Retina (tissue), 1 donor: ENCODE measurements at regions not wholly inside any gene's neighbourhood (a gene's known extent, or its start where the extent isn't known, plus 50 kb on each side); places are given as distances from the start of the nearest gene placed in this dataset.
"Not testable (repeated sequence)": the region's sequence is repeated elsewhere in the genome, so short reads cannot be mapped to it uniquely, and the experiment has no call there.

Experiments
- DNase-seq: peaks from one replicate; pipeline ENCODE4 v3.0.0-alpha.2; 2016

DNA sequence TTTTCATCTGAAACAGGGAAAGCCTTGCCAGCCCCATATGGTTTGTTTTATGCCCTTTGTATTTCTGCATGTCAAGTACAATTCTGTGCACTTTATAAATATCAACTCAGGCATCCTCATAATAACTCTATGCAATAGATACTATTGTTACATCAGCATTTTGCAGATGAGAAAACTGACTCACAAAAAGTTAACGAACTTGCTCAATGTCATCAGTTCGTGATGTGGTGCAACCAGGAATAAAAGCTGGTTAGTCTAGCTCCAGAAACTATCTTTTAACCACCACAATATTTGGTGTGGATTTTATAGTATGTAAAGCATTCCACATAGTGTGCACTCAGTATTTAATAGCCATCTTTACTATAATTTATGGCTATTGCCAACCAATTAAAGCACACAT is 134.9 kb downstream of the MRPS30 start:
- no peak for DNase-seq

DNA sequence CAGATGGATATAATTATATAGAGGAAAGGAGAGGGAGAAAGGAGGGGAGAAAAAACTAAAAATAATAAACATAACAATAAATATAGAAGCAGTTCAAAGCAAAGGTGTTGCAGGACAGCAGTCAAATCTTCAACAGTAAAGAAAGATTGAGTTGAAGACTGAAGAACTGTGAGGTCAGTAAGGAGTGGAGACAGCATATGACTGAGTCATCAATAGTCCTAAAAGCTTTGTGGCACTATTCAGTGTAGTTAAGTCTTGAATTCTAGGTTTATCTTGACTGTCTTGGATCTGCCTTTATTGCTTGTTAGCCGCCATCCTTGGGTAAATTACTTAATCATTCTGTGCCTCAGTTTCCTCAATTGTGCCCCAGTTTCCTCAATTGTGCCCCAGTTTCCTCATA is 137.0 kb downstream of the MRPS30 start:
- no peak for DNase-seq

DNA sequence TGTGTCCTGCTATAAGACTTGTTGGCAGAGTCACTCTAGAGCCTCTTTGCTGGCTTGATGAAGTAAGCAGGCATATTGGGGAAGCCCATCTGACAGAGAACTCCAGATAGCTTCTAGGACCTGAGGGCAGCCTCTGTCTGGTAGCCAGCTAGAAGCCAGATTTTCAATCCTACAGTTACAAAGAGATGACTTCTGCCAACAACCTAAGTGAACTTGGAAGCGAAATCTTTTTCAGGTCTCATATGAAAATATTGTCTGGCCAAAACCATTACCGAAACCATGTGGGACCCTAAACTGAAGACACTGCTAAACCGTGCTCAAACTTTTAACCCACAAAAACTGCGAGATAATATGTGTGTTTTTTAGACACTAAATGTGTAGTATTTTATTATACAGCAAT is 140.9 kb downstream of the MRPS30 start:
- DNase-seq, result no peak

DNA sequence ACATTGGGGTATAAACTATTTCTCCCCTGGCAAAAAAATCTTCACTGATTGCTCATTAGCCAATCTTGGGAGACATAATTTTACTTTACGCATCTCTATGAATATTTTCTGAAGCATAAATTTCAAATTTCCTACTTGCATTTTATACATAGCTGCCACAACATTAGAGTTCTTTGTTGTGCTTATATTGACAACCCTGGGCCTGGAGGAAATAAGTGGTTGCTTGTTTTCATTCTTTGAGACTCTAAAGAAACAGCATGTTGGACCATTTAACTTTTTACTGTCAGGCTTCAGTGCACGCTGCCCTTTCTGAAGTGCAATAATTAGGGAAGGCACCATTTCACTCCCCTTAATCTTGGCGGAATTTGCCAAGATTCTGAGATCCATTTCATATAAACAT is 142.6 kb downstream of the MRPS30 start:
- no peak for DNase-seq

DNA sequence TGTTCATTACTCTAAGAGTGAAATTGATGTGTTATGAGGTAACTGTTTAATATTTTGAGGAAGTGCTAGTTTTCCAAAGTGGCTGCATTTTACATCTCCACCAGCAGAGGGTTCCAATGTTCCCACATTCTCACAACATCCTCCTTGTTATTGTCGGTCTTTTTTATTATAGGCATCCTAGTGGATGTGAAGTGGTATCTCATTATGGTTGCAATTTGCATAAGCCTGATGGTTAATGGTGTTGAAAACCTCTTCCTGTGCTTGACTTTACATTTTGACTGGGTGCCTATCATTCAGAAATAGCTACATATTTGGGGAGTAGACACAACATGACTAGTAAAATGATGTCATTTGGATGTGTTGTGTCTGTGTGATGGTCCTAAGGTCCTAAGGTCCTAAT is 143.6 kb downstream of the MRPS30 start:
- peak; percentile 37 for DNase-seq

DNA sequence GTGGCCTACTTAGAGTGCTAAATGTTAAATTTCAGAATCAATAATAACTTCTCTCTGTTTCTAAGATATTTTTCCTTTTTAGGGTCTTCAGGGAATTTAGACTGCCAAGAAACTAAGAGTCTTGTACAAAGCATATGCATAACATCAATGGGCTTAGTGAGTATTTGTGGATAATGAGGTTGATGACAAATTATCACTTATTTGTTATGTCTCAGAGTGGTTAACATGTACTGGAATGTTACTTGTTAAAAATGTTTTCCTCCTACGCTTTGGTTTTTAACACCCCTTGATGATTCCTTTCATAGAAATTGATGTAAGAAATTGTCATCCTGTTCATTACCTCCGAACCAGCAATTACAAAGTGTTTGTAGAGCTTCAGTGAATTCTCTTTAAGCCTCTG is 144.3 kb downstream of the MRPS30 start:
- no peak for DNase-seq

DNA sequence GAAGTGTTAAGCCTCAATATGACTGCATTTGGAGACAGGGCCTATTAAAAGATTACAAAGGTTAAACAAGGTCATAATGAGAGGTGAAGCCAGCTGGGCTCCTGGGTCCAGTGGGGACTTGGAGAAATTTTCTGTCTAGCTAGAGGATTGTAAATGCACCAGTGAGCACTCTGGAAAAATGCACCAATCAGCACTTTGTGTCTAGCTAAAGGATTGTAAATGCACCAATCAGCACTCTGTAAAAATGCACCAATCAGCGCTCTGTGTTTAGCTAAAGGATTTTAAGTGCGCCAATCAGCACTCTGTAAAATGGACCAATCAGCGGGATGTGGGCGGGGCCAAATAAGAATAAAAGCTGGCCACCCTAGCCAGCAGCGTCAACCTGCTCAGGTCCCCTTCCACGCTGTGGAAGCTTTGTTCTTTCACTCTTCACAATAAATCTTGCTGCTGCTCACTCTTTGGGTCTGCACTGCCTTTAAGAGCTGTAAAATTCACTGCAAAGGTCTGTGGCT is 150.3 kb downstream of the MRPS30 start:
- DNase-seq, result not testable (repeated sequence)

DNA sequence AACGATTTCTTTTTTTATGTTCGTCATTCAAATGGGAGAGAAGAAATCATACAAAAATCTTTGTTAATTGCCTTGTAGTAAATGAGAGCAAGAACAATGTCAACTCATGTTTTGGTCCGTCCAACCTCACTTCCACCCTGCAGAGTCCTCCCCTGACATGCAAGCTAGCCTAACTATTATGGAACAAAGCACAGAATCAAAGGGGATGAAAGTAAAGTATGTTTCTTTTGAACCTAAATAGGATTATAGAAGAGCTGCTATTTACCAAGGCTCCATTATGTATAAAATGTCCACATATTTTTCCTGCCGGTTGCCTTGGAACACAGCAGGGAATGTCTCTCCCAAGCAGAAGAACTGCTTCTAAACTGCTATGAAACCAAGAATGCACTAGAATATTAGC is 161.1 kb downstream of the MRPS30 start:
- no peak for DNase-seq

DNA sequence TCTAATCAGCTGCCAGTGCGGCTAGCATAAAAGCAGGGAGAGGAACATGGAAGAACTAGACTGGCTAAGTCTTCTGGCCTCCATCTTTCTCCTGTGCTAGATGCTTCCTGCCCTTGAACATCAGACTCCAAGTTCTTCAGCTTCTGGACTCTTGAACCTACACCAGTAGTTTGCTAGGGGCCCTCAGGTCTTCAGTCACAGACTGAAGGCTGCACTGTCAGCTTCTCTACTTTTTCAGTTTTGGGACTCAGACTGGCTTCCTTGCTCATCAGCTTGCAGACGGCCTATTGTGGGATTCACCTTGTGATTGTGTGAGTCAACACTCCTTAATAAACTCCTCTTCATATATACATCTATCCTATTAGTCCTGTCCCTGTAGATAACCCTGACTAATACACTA is 162.2 kb downstream of the MRPS30 start:
- DNase-seq, result not testable (repeated sequence)

DNA sequence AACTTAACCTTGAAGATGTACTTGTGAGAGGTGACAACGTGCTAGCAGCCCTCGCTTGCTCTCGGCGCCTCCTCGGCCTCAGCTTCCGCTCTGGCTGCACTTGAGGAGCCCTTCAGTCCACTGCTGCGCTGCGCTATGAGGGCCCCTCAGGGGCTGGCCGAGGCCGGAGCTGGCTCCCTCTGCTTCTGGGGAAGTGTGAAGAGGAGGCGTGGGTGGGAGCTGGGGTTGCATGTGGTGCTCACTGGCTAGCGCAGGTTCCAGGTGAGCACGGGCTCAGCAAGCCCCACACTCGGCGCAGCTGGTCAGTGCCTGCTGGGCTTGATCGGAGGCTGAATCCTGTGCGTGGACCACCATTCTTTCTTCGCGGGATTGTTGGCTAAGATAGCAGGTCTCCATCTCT is 166.1 kb downstream of the MRPS30 start:
- DNase-seq, result no peak

DNA sequence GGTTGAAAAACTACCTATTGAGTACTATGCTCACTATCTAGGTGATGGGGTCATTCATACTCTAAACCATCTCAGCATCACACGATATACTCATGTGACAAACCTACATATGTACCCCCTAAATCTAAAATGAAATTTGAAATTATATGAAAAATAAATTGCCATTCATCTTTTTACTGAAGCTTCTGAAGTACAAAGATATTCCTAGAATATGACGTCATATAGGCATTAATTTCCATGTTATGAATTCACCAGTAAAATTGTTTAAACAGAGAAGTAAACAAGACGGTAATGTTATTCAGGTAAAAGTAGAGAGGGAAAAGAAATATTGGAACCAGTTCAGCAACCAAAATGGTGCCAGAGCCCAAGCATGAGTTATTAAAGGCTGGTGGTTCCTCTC is 173.0 kb downstream of the MRPS30 start:
- no peak for DNase-seq

DNA sequence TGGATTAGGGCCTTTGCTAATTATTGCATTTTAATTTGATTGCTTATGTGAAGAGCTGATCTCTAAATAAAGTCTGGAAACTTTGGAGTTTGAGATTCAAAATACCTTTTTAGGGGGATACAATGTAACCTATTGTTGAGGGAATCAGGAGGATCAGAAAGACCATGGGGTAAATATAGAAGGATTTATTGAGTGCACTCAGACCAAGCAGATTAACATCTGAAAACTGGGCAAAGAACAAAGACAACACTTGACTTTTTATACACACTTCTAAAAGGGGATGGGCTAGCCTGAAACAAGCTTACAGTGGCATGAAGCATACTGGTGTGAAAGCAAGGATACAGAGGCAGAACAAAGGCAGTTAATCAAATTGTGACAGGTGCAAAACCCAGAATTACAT is 174.3 kb downstream of the MRPS30 start:
- no peak for DNase-seq

DNA sequence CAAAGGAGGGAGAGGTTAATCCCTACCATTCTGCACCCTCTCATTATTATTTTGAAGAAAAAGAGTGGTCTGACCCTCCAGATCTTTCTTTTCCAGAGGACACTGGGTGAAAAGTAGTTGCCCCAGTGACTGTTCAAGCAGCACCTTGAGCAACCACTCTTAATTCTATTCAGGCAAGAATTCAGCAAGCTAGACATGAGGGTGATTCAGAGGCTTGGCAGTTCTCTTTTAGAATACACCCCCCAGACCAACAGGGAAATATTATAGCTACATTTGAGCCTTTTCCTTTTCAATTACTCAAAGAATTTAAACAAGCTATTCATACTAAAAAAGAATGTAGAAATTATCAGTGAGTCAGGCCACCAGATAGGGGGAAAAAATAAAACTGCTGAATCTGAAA is 178.3 kb downstream of the MRPS30 start:
- no peak for DNase-seq

DNA sequence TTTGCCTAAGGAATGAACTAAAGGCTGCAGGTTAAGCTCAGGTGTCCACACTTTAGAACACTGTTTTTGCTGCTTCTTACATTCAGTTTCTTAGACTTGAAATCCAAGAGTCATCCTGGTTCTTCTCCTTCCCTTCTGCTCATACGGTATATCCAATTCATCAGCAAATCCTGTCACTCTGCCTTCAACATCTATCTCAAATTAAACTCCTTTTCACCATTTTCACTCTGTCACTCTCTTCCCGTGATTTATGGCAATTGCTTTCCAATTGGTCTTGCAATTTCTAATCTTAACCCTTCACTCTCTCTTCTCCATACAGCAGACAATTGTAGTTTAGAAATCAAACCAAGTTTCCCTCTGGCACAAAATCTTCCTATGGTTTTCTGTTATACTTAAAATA is 182.9 kb downstream of the MRPS30 start:
- DNase-seq, result no peak

DNA sequence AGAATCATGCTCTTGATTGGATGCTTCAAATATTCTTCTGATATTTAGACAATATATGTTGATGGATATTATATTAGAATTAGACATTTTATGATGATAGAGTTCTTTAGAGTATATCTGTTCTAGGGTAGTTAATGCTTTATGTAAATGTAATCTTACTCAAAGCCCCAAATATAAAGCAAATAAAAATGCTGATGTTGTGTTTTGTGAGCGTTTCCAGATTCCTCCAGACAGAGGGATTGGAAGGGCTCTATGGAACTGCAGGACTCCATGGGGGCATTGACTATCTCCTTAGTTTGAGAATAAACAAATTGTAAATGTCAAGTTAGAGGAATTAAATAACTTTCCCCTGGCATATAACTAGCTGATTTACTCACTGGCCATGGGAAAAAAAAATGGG is 184.5 kb downstream of the MRPS30 start:
- no peak for DNase-seq

DNA sequence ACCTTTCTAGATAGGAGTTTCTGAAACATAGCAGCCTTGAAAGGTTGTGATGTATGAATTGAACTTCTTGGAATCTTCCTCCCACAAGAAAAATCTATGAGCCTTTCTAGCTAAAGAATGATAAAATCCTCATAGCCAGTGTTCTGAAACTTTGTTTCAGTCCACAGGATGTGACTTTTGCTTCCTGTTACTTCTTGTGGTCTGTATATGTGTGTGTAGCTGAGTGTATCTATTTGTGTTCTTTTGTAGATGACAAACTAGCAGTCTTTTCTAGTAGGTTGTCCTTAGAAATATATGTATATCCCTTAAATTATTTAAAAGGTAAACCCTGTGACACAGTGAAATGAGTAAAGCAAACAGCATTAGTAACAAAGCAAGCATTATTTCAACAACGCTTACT is 188.8 kb downstream of the MRPS30 start:
- DNase-seq, result no peak

DNA sequence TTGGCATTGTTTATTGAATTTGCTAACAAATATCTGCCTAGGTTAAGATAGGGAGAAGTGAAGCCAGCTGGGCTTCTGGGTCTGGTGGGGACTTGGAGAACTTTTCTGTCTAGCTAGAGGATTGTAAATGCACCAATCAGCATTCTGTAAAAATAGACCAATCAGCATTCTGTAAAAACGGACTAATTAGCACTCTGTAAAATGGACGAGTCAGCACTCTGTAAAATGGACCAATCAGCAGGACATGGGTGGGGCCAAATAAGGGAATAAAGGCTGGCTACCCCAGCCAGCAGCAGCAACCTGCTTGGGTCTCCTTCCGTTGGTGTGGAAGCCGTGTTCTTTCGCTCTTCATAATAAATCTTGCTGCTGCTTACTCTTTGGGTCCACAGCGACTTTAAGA is 198.4 kb downstream of the MRPS30 start:
- DNase-seq, result not testable (repeated sequence)

DNA sequence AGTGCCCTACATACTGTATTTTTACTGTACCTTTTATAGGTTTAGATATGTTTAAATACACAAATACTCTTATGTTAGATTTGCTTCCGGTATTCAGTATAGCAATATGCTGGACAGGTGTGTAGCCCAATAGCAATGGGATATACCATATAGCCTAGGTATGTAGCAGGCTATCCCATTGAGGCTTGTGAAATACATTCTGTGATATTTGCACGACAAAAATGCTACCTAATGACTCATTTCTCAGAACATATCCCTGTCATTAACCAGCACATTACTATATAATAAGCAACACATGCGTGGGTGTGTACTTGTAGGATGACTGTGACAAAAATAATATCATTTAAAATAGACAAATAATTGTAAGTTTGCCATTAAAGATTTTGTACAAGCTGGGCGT is 208.8 kb downstream of the MRPS30 start:
- no peak for DNase-seq

DNA sequence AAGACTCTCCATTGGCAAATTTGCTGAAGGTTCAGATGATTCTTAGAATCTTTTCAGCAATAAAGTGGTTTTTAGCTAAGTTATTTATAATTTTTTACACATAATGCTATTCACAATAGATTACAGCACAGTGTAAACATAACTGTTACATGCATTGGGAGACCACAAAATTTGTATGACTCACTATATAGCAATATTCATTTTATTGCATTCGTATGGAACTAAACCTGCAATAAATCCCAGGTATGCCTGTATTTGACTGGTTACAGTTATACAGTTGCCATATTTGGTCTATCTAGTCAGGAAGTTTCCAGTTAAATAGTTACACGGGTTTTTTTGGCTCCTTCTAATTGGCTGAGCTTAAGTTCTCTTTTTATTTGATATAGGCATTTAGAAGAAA is 220.8 kb downstream of the MRPS30 start:
- no peak for DNase-seq

DNA sequence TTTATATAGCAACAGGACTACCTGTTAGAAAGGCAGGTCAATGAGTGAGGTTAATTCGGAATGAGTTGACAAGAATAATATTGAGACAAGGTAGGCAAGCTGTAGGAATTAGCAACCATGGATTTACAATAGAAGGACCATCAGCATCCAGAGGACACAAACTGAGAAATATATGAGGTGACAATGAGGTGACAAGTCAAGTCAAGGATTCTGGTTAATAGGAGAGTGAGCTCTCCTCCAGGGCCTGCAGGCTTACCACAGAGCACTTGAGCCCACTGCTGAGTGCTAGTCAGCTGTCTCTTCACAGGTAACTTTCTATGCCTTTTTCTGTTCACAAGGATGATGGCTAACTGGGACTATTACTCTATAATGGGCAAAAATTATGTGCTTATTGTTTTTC is 227.2 kb downstream of the MRPS30 start:
- DNase-seq, result no peak

DNA sequence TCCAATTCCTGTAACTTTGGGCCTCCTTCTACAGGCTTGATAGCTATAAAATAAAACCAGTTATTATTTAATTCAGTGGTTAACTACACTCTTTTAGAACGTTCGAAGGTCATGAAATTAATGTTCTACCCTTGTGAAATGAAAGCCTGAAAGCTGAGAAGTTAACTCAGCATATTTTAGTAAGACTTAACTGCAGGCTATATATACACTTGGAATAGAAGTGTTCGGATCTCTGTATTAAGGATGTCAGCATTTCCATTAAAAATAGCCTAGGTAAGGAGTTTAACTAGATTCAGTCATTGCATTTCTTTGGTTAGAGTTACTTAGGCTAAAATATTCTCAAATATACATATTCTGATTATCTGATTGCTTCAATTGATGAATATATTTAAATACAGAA is 229.2 kb downstream of the MRPS30 start:
- no peak for DNase-seq

DNA sequence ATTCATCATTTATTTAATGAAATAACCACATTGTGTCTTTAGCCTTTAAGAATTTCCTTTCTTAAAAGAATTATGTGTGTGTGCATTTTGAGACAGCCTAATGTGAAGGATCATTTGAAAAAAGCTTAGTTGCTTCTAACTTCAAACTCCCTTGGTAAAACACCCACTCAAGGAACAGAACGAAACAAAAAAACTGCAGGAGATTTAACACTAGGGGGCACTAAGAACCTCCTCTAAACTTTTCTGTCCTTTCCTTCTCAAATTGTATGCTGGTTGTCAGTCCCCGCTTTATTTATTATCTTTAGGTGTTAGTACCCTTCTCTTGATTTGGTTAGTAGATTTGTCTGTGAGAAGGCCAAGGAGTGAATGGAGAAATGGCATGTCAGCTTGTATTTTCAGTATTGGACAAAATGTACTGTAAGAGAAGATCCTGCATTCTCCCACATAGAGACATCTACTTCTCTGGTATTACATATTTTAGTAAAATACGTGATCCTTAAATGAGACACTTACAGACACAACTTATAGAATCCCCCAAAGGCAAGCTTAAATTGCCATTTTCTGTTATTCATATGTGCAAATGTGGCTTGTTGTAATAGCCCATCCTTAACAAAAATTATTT is 229.7 kb downstream of the MRPS30 start:
- DNase-seq, result peak; percentile 75

DNA sequence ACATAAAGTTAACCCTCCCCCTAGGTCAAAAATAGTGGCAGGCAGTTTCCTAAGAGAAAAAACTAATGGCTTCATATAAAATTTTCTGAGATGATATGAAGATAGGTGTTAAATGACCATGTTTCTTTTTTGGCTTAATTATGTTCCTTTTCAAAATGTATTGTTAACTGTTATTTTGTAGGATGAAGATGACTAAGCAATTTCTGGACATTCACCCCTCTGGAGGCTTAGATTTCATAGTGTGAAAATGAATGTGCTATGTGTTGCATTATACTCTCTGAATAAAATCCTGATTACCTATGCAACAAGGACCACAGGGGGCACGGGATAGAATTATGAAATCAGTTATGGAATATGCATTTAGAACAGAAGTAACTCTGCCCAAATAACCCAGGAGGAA is 233.5 kb downstream of the MRPS30 start:
- no peak for DNase-seq

DNA sequence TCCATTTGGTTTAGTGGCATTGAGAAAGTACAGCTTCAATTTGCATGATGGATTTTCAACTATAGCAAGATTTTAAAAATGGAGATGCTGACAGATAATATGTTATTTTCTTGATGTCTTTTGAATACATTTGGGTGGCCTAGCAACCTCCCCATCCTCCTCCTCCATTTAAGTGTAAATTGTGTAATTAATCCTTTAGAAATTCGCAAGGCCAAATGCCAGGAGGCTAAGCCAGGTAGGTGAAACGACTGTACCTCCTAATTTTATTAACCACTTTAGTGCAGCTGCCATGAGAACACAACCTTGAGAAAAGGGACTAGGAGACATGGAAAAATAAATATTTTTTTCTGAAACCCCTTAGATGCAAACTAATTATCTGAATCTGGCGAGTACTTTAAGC is 248.8 kb downstream of the MRPS30 start:
- no peak for DNase-seq

DNA sequence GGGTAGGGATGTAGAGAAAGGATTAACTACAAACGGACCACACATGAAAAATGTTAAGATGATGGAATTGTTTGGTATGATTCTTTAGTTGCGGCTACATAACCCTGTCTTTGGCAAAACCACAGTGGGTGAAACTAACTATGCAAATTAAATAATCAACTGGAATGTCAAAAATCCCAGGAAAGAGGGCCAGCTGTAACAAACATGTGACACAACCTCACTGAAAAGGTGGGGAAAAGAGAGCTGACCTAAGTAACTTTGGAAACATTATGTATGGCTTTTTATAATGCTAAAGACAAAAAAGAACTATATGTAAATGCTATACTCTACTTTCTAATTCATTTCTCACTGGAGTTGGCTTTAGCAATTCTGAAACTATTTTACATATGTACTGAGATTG is 252.0 kb downstream of the MRPS30 start:
- DNase-seq, result no peak

DNA sequence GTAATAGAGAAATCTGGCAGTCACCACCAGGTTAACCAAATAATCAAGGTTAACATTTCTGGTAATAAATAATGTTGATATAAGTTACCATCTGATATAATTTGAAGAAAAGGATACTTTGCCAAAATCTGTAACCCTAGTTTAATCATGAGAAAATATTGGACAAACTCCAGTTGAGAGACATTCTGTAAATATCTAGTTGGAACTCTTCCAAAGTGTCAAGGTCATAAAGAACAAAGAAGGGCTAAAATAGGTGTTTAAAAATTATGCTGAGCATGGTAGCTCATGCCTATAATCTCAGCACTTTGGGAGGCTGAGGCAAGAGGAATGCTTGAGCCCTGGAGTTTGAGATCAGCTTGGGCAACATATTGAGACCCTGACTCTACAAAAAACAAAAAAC is 253.3 kb downstream of the MRPS30 start:
- no peak for DNase-seq
